ENCODE measurements at regions not wholly inside any gene's neighbourhood (a gene's known extent, or its start where the extent isn't known, plus 50 kb on each side); places are given as distances from the start of the nearest gene placed in this dataset.

- TF ChIP-seq, protein P1, sequence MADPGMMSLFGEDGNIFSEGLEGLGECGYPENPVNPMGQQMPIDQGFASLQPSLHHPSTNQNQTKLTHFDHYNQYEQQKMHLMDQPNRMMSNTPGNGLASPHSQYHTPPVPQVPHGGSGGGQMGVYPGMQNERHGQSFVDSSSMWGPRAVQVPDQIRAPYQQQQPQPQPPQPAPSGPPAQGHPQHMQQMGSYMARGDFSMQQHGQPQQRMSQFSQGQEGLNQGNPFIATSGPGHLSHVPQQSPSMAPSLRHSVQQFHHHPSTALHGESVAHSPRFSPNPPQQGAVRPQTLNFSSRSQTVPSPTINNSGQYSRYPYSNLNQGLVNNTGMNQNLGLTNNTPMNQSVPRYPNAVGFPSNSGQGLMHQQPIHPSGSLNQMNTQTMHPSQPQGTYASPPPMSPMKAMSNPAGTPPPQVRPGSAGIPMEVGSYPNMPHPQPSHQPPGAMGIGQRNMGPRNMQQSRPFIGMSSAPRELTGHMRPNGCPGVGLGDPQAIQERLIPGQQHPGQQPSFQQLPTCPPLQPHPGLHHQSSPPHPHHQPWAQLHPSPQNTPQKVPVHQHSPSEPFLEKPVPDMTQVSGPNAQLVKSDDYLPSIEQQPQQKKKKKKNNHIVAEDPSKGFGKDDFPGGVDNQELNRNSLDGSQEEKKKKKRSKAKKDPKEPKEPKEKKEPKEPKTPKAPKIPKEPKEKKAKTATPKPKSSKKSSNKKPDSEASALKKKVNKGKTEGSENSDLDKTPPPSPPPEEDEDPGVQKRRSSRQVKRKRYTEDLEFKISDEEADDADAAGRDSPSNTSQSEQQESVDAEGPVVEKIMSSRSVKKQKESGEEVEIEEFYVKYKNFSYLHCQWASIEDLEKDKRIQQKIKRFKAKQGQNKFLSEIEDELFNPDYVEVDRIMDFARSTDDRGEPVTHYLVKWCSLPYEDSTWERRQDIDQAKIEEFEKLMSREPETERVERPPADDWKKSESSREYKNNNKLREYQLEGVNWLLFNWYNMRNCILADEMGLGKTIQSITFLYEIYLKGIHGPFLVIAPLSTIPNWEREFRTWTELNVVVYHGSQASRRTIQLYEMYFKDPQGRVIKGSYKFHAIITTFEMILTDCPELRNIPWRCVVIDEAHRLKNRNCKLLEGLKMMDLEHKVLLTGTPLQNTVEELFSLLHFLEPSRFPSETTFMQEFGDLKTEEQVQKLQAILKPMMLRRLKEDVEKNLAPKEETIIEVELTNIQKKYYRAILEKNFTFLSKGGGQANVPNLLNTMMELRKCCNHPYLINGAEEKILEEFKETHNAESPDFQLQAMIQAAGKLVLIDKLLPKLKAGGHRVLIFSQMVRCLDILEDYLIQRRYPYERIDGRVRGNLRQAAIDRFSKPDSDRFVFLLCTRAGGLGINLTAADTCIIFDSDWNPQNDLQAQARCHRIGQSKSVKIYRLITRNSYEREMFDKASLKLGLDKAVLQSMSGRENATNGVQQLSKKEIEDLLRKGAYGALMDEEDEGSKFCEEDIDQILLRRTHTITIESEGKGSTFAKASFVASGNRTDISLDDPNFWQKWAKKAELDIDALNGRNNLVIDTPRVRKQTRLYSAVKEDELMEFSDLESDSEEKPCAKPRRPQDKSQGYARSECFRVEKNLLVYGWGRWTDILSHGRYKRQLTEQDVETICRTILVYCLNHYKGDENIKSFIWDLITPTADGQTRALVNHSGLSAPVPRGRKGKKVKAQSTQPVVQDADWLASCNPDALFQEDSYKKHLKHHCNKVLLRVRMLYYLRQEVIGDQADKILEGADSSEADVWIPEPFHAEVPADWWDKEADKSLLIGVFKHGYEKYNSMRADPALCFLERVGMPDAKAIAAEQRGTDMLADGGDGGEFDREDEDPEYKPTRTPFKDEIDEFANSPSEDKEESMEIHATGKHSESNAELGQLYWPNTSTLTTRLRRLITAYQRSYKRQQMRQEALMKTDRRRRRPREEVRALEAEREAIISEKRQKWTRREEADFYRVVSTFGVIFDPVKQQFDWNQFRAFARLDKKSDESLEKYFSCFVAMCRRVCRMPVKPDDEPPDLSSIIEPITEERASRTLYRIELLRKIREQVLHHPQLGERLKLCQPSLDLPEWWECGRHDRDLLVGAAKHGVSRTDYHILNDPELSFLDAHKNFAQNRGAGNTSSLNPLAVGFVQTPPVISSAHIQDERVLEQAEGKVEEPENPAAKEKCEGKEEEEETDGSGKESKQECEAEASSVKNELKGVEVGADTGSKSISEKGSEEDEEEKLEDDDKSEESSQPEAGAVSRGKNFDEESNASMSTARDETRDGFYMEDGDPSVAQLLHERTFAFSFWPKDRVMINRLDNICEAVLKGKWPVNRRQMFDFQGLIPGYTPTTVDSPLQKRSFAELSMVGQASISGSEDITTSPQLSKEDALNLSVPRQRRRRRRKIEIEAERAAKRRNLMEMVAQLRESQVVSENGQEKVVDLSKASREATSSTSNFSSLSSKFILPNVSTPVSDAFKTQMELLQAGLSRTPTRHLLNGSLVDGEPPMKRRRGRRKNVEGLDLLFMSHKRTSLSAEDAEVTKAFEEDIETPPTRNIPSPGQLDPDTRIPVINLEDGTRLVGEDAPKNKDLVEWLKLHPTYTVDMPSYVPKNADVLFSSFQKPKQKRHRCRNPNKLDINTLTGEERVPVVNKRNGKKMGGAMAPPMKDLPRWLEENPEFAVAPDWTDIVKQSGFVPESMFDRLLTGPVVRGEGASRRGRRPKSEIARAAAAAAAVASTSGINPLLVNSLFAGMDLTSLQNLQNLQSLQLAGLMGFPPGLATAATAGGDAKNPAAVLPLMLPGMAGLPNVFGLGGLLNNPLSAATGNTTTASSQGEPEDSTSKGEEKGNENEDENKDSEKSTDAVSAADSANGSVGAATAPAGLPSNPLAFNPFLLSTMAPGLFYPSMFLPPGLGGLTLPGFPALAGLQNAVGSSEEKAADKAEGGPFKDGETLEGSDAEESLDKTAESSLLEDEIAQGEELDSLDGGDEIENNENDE (IDR thresholded peaks at IDR 0.05; ENCODE audit: insufficient replicate concordance, low read length), result no peak
- TF ChIP-seq GABPA (IDR thresholded peaks at IDR 0.05; ENCODE audit: borderline replicate concordance, insufficient read depth, low read length), result no peak
- no peak for TF ChIP-seq YY1 (IDR thresholded peaks at IDR 0.05; ENCODE audit: low read depth, low read length)
- TF ChIP-seq USF2 (IDR thresholded peaks at IDR 0.05; ENCODE audit: low read length), result no peak
- no peak for TF ChIP-seq SUZ12 (IDR thresholded peaks at IDR 0.05; ENCODE audit: low read length)
Observed at GRCh38 chr10:83104616-83105015, 1034.7 kb upstream of the GHITM start (continued).
